HG03378 (cell line): ENCODE measurements at regions not wholly inside any gene's neighbourhood (a gene's known extent, or its start where the extent isn't known, plus 50 kb on each side); places are given as distances from the start of the nearest gene placed in this dataset.
"Not testable (repeated sequence)": the region's sequence is repeated elsewhere in the genome, so short reads cannot be mapped to it uniquely, and the experiment has no call there.

Experiments used
- ATAC-seq: cut with Tn5 transposase; IDR thresholded peaks from one replicate; pipeline ENCODE4 v1.9.1; 2021; ENCODE audit warnings: mild to moderate bottlenecking, moderate library complexity; ENCODE audit not compliant: unreplicated experiment

GRCh38 chr14:44388306-44388705 lies 118.8 kb downstream of the FSCB start:
- ATAC-seq: no peak

- no peak for ATAC-seq
Observed at GRCh38 chr14:44385906-44386305, 121.2 kb downstream of the FSCB start.

GRCh38 chr14:44385296-44385695 lies 121.8 kb downstream of the FSCB start:
- ATAC-seq: not testable (repeated sequence)

DNA sequence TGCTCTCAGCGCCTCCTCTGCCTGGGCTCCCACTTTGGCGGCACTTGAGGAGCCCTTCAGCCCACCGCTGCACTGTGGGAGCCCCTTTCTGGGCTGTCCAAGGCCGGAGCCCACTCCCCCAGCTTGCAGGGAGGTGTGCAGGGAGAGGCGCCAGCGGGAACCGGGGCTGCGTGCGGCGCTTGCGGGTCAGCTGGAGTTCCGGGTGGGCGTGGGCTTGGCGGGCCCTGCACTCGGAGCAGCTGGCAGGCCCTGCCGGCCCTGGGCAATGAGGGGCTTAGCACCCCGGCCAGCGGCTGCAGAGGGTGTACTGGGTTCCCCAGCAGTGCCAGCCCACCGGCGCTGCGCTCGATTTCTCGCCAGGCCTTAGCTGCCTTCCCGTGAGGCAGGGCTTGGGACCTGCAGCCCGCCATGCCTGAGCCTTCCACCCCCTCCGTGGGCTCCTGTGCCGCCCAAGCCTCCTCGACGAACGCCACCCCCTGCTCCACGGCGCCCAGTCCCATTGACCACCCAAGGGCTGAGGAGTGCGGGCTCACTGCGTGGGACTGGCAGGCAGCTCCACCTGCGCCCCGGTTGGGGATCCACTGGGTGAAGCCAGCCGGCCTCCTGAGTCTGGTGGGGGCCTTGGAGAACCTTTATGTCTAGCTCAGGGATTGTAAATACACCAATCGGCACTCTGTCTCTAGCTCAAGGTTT lies 122.3 kb downstream of the FSCB start:
- ATAC-seq: not testable (repeated sequence)

GRCh38 chr14:44384093-44384492 lies 123.0 kb downstream of the FSCB start:
- no peak for ATAC-seq

DNA sequence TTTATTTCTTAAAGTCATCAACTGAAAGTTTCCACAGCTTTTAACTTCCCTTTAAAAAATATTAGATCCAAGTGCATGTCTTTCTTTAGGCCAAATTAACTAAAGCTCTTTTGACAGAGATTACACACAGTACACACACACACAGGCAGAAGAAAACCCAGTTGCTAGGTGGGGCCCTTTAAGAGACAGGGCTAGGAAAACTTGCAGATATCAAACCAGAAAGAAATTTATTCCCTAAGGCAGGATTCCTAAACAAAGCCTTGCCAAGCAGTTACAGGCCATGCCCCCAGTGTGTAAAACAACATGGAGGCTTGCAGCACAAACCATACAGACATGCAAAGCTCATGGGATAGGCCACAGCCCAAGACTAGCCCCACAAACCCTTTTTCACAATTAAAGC lies 123.4 kb downstream of the FSCB start:
- ATAC-seq: no peak

DNA sequence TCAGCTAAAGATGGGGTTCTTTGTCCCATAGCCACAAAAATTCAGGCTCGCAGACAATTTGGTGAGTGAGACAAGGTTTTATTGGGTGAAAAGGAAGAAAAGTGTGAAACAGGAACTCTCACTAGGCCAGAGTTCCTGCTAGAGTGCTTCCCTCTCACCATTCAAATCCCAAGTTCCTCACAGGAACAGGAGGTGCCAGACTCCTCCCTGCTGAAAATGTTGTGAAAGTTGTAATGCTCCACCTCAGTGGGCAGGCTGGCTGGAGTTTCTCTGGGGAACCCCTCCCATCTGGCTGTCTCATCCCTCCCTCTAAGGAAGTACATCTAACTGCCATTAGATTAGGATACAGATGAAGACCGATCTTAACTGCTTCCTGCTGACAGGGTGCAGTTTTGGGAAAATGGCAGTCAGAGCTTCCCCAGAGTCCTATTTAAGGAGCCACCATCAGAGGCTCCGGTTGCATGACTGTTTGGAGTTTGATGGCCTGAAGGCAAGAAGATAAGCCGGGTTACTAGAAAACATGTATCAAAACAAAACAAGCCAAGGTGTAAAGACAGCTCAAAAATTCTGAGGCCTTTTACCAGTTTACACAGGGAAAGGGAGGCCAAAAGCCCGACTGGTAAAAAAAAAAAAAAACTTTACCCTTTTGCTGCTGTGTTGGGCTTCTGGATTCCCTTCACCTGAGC lies 127.6 kb downstream of the FSCB start:
- no peak for ATAC-seq

DNA sequence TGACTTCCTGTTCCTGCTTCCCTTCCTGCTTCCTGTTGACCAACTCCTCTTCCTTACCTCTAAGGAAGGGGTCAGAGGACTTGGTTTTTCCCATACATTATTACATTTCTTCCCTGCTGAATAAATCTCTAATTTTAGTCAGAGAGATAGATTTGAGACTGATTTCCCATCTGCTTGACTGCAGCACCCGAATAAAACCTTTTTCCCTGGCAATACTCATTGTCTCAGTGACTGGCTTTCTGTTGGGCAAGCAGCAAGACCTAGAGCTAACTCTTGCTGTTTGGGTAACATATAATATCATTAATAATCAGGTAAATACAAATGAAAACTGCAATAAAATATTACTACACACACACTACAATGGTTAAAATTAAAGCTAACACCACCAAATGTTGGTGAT lies 132.2 kb downstream of the FSCB start:
- ATAC-seq: no peak

DNA sequence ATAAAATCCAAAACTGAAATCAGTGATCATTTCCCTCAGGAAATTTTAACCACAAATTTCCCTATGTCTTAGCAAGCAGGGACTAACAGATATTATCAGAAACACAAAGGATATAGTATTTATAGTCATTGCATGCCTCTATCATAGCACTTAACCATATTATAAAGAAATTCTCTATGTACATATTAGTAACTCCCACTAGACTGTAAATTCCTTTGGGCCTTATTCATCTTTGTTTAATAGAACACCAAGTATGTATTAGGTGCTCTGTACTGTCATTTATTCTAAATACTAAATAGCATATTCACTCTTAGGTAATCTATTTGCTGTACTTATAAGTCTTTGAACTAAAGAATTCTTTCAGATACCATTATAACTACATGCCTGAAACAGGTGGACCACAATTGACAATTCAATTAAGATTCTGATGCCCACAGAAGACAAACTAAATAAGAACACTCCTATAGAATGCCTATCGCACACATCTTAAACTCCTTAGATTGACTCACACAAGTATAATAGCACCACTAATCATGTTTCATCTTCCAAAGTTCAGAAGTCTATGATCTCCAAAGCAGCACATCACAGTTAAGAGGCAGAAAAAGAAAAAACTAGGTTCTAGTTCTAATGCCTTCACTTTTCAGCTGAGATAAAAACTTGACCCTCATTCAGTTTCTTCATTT lies 134.1 kb downstream of the FSCB start:
- ATAC-seq: no peak

DNA sequence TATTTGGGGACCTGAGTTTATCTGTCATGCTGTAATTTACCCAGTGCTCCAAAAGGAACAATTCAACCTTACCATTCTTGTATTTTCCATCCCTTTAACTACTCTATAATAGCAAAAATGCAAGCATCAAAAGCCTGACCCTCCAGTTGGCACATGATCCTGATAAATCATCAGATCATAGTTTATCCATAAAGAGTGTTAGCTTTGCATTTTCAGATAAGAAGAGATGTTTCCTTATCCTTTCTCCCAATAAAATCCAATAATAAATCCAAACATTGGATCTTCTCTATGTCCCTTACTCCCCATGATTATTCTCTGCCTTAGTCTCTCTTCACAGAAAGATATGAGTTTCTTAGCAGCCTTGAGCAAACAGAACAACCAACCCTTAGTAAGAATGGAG lies 134.9 kb downstream of the FSCB start:
- ATAC-seq: no peak

DNA sequence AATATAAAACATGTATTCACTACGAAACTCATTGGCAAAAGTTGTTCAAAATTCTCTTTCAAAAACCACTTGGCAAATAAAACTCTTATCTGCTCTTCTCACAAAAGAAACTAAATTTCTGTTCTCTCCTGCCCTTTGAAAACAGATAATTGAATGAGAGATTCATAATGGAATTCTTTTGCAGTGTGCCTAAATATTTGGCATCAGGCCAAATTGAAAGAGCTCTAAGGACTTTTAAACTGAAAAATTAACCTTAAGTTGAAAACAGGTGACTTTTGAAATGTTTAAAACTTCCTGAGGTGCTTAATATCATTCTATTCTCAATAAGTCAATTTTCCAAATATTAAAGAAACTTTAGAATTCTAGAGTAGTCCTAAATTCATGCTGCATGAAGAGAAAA lies 136.4 kb downstream of the FSCB start:
- ATAC-seq: no peak

GRCh38 chr14:44369401-44370123 lies 137.5 kb downstream of the FSCB start:
- no peak for ATAC-seq

GRCh38 chr14:44361083-44361482 lies 146.0 kb downstream of the FSCB start:
- ATAC-seq: no peak

DNA sequence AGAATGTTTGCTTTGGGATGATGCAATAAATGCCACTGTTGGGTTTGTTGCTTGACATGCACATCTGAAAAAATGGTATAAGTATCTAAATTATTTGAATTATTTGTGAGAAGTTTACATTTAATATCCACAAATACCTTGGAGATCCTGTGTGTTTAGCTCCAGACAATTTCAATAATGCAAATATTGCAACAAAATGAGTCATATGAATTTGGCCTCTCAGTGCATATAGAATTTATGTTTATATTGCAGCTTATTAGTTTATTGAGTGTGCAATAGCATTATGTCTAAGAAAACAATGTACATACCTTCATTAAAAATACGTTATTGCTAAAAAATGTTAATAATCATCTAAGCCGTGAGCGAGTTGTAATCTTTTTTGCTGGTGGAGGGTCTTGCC lies 153.3 kb downstream of the FSCB start:
- no peak for ATAC-seq

DNA sequence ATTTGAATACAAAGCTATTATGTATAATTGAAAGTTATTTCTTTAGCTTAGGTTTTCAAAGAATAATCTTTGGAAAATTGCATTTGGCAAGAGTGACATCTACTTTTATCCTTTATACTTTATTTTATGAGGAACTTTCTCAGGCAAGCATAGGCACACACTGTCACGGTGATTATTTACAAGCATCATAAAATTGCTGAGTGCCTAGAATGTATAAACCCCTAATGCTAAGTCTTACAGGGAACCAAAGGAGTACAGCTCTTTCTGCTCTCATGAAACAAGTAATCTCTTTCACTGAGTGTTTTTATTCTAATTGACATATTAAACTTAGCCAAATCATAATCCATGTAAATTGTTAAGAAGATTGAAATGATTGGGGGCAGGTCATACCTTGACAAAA lies 154.9 kb downstream of the FSCB start:
- no peak for ATAC-seq

- no peak for ATAC-seq
Observed at GRCh38 chr14:44347316-44347715, 159.8 kb downstream of the FSCB start.

DNA sequence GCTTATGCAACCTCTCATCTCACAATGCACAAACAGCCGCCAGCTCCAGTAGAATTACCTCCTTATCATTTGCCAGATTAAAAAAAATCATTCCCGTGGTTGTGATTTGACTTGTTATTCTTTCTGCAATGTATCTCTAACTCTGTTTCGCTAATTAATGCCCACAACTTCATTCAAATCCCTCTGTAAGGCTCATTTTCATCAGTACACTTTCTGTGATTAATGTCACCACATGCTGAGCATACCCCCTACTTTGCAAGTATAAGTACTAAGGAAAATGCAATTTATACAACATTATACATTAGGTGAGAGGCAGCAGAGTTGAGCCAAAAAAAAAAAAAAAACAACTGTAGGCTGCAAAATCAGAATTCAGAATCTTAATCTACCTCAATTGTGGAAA lies 166.0 kb downstream of the FSCB start:
- ATAC-seq: no peak

GRCh38 chr14:44339862-44340261 lies 167.2 kb downstream of the FSCB start:
- ATAC-seq: no peak

DNA sequence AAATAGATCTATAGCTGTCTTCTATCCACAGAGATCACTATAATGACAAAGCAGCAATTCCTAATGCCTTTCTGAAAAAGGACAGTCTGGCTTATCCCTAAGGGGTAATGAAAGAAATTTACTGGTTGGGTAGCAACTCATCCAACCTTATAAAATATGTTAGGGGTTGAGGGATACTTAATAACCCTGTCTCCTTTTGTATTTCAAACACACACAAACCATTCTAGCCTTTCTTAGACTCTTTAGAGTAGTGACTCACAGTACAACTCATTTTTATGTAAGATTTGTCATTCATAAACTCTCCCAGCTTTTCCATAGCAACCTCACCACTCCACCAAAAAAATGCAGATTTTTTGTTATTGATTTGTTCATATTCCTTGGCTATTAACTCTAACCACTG lies 167.9 kb downstream of the FSCB start:
- no peak for ATAC-seq

DNA sequence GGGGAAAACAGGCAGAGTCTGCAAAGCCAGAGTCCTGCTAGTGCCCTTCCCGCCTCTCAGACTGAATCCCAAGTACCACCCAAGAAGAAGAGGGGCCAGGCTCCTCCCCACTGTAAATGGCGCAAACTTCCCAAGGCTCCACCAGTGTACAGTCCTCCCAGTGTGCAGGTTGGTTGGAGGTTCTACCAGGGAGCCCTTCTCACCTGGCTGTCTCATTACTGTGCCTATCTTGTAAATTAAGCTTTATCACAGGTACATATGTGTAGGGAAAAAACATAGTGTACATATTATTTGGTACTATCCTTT lies 189.7 kb downstream of the FSCB start:
- ATAC-seq: no peak

DNA sequence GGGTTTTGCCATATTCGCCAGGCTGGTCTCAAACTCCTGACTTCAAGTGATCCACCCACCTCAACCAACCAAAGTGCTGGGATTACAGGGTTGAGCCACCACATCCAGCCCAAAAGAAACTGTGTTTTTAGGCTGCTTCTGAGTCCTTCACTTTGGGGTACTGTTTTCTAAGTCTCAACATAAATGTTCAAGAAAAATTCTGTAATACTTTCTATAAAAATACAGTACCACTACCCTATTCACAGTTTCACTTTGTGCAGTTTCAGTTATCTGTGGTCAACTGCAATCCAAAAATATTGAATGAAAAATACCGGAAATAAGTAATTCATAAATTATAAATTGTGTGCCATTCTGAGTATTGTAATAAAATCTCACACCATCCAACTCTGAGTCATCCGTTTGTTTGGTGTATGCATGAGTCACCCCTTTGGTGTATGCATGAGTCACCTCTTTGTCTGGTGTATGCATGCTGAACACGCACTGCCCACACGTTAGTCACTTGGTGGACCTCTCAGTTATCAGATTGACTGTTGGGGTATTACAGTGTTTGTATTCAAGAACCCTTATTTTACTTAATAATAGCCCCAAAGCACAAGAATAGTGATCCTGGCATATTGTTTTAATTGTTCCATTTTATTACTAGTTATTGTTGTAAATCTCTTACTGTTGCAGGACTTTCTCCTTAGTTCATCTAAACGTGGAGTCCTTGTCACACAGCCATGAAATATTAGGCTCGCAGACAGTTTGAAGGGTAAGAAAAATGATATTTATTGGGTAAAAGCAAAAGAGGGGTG lies 190.2 kb downstream of the FSCB start:
- ATAC-seq: peak; percentile 96
